Subcutaneous abdominal adipose tissue (tissue), 5 donors: ENCODE measurements at regions not wholly inside any gene's neighbourhood (a gene's known extent, or its start where the extent isn't known, plus 50 kb on each side); places are given as distances from the start of the nearest gene placed in this dataset.

Source experiments
- H3K27ac ChIP-seq: one replicate; pipeline ENCODE4 v1.7.0; 2013; ENCODE audit warnings: low read depth, mild to moderate bottlenecking, inconsistent platforms, low read length, moderate library complexity
- H3K27me3 ChIP-seq, 5 donors: one replicate each; pipeline ENCODE4 v1.7.0; 2013; ENCODE audit warnings: low read length in 5 of 5, inconsistent platforms in 1 of 5; ENCODE audit not compliant: control insufficient read depth in 5 of 5, insufficient read depth in 4 of 5
- H3K36me3 ChIP-seq, 5 donors: one replicate each; pipeline ENCODE4 v1.7.0; 2013; ENCODE audit warnings: low read length in 5 of 5; ENCODE audit not compliant: control insufficient read depth in 5 of 5, insufficient read depth in 5 of 5
- H3K4me1 ChIP-seq, 5 donors: one replicate each; pipeline ENCODE4 v1.7.0; 2013; ENCODE audit warnings: low read length in 5 of 5, mild to moderate bottlenecking in 3 of 5, moderate library complexity in 1 of 5; ENCODE audit not compliant: control insufficient read depth in 5 of 5, insufficient read depth in 5 of 5
- H3K4me3 ChIP-seq, 5 donors: one replicate each; pipeline ENCODE4 v1.7.0; 2013; ENCODE audit warnings: low read length in 5 of 5, low read depth in 1 of 5
- H3K9ac ChIP-seq, 5 donors: one replicate each; pipeline ENCODE4 v1.7.0; 2013; ENCODE audit warnings: low read length in 5 of 5, mild to moderate bottlenecking in 4 of 5, moderate library complexity in 3 of 5
- H3K9me3 ChIP-seq, 5 donors: one replicate each; pipeline ENCODE4 v1.7.0; 2013; ENCODE audit warnings: low read length in 5 of 5; ENCODE audit not compliant: control insufficient read depth in 5 of 5
- donor health status: healthy.
- donor health status: healthy.
- donor health status: healthy.
- donor health status: healthy.
- donor health status: healthy.

- no peaks in the 10 kb centered on the region for H3K36me3 ChIP-seq
- H3K4me3 ChIP-seq = no peak overlapping the region
- no peaks in the 10 kb centered on the region for H3K9me3 ChIP-seq
- H3K27me3 ChIP-seq = peaks cover 0 to 2% (median 0%) of the 10 kb centered on the region in 5 donors
- no peak overlapping the region for H3K27ac ChIP-seq
- no peak overlapping the region for H3K9ac ChIP-seq
- peaks cover 0 to 7% (median 0%) of the 10 kb centered on the region in 5 donors for H3K4me1 ChIP-seq
These were observed 185.3 kb upstream of the POU3F3 start for GRCh38 chr2:104668631-104669030.

- Histone ChIP-seq H3K4me3 (no peak overlapping the region), H3K27me3 (peaks cover 0 to 2% (median 0%) of the 10 kb centered on the region in 5 donors), H3K36me3 (no peaks in the 10 kb centered on the region), H3K9me3 (no peaks in the 10 kb centered on the region), H3K9ac (no peak overlapping the region), H3K27ac (no peak overlapping the region), H3K4me1 (peaks cover 0 to 9% (median 0%) of the 10 kb centered on the region in 5 donors)
These were observed 180.7 kb upstream of the POU3F3 start for GRCh38 chr2:104673225-104673624.

- no peak overlapping the region for H3K27ac ChIP-seq
- H3K27me3 ChIP-seq = no peaks in the 10 kb centered on the region
- H3K9ac ChIP-seq = no peak overlapping the region
- no peaks in the 10 kb centered on the region for H3K36me3 ChIP-seq
- peaks cover 0 to 6% (median 0%) of the 10 kb centered on the region in 5 donors for H3K4me1 ChIP-seq
- H3K4me3 ChIP-seq = no peak overlapping the region
- no peaks in the 10 kb centered on the region for H3K9me3 ChIP-seq
These were observed 175.7 kb upstream of the POU3F3 start for GRCh38 chr2:104678181-104678580.

- Histone ChIP-seq H3K9me3 (no peaks in the 10 kb centered on the region), H3K4me3 (no peak overlapping the region), H3K27ac (no peak overlapping the region), H3K4me1 (peaks cover 0 to 12% (median 3%) of the 10 kb centered on the region in 5 donors), H3K9ac (no peak overlapping the region), H3K27me3 (peaks cover 0 to 3% (median 0%) of the 10 kb centered on the region in 5 donors), H3K36me3 (no peaks in the 10 kb centered on the region)
These were observed 168.3 kb upstream of the POU3F3 start for GRCh38 chr2:104685591-104685990.

GRCh38 chr2:104687147-104687546 is 166.8 kb upstream of the POU3F3 start:
- Histone ChIP-seq H3K27ac (no peak overlapping the region), H3K4me3 (no peak overlapping the region), H3K9ac (no peak overlapping the region), H3K36me3 (no peaks in the 10 kb centered on the region), H3K9me3 (no peaks in the 10 kb centered on the region), H3K4me1 (peaks cover 0 to 18% (median 3%) of the 10 kb centered on the region in 5 donors), H3K27me3 (peaks cover 0 to 3% (median 0%) of the 10 kb centered on the region in 5 donors)

GRCh38 chr2:104690255-104690984 is 163.5 kb upstream of the POU3F3 start:
- Histone ChIP-seq H3K27me3 (peaks cover 0 to 3% (median 0%) of the 10 kb centered on the region in 5 donors), H3K4me3 (no peak overlapping the region), H3K9ac (no peak overlapping the region), H3K9me3 (no peaks in the 10 kb centered on the region), H3K36me3 (no peaks in the 10 kb centered on the region), H3K27ac (no peak overlapping the region), H3K4me1 (peaks cover 0 to 18% (median 3%) of the 10 kb centered on the region in 5 donors)

- Histone ChIP-seq H3K27ac (no peak overlapping the region), H3K4me1 (no peaks in the 10 kb centered on the region), H3K9ac (no peak overlapping the region), H3K9me3 (no peaks in the 10 kb centered on the region), H3K27me3 (peaks cover 0 to 5% (median 0%) of the 10 kb centered on the region in 5 donors), H3K36me3 (no peaks in the 10 kb centered on the region), H3K4me3 (no peak overlapping the region)
These were observed 155.6 kb upstream of the POU3F3 start for GRCh38 chr2:104698276-104698675.

- Histone ChIP-seq H3K36me3 (no peaks in the 10 kb centered on the region), H3K9me3 (no peaks in the 10 kb centered on the region), H3K4me1 (peaks cover 0 to 2% (median 0%) of the 10 kb centered on the region in 5 donors), H3K4me3 (no peak overlapping the region), H3K27ac (no peak overlapping the region), H3K27me3 (peaks cover 0 to 5% (median 2%) of the 10 kb centered on the region in 5 donors), H3K9ac (no peak overlapping the region)
These were observed 152.5 kb upstream of the POU3F3 start for GRCh38 chr2:104701411-104701911.

GRCh38 chr2:104702031-104702850 is 151.7 kb upstream of the POU3F3 start:
- Histone ChIP-seq H3K4me3 (no peak overlapping the region), H3K4me1 (peaks cover 0 to 2% (median 0%) of the 10 kb centered on the region in 5 donors), H3K27me3 (peaks cover 0 to 5% (median 2%) of the 10 kb centered on the region in 5 donors), H3K9me3 (no peaks in the 10 kb centered on the region), H3K27ac (no peak overlapping the region), H3K9ac (no peak overlapping the region), H3K36me3 (no peaks in the 10 kb centered on the region)

GRCh38 chr2:104703669-104704068 is 150.2 kb upstream of the POU3F3 start:
- Histone ChIP-seq H3K9me3 (no peaks in the 10 kb centered on the region), H3K4me1 (peaks cover 0 to 2% (median 0%) of the 10 kb centered on the region in 5 donors), H3K36me3 (no peaks in the 10 kb centered on the region), H3K27ac (no peak overlapping the region), H3K4me3 (no peak overlapping the region), H3K9ac (no peak overlapping the region), H3K27me3 (peaks cover 0 to 5% (median 2%) of the 10 kb centered on the region in 5 donors)
